ENCODE measurements at regions not wholly inside any gene's neighbourhood (a gene's known extent, or its start where the extent isn't known, plus 50 kb on each side); places are given as distances from the start of the nearest gene placed in this dataset.

GRCh38 chr5:112018846-112019245 is 261.9 kb upstream of the NREP start:
- TF ChIP-seq POLR2A (IDR thresholded peaks at IDR 0.05; ENCODE audit: low read depth, low read length) (no peak), CTCF (conservative IDR thresholded peaks at IDR 0.05; ENCODE audit: low read depth, low read length) (no peak), BHLHE40 (IDR thresholded peaks at IDR 0.05; ENCODE audit: low read depth, low read length) (no peak), CEBPB (IDR thresholded peaks at IDR 0.05; ENCODE audit: low read depth, low read length) (no peak), SMC3 (IDR thresholded peaks at IDR 0.05; ENCODE audit: low read depth, low read length) (no peak), RAD21 (IDR thresholded peaks at IDR 0.05; ENCODE audit: low read length) (no peak), MXI1 (IDR thresholded peaks at IDR 0.05; ENCODE audit: borderline replicate concordance, low read depth, low read length) (no peak), RCOR1 (IDR thresholded peaks at IDR 0.05; ENCODE audit: insufficient replicate concordance, low read length) (no peak), ELK1 (IDR thresholded peaks at IDR 0.05; ENCODE audit: borderline replicate concordance, low read depth, low read length) (no peak), RFX5 (IDR thresholded peaks at IDR 0.05; ENCODE audit: low read depth, low read length) (no peak), MAZ (IDR thresholded peaks at IDR 0.05; ENCODE audit: borderline replicate concordance, low read depth, low read length) (no peak), MAFK (IDR thresholded peaks at IDR 0.05; ENCODE audit: low read depth, low read length) (no peak)
